ENCODE measurements at regions not wholly inside any gene's neighbourhood (a gene's known extent, or its start where the extent isn't known, plus 50 kb on each side); places are given as distances from the start of the nearest gene placed in this dataset.
A peak's percentile ranks its signal among the peaks of the same experiment; 100 is the strongest.
"Not testable (repeated sequence)": the region's sequence is repeated elsewhere in the genome, so short reads cannot be mapped to it uniquely, and the experiment has no call there.

- 88 to 96% methylated on average over 12 to 14 of the region's 14 CpGs for WGBS, 2 donors
- Histone ChIP-seq H3K4me3 (no peak overlapping the region), H3K36me3 (ENCODE audit: low read depth, missing control alignments) (no peaks in the 10 kb centered on the region), H3K27ac (no peak overlapping the region), H3K9me3 (no peaks in the 10 kb centered on the region), H3K27me3 (no peaks in the 10 kb centered on the region), H3K4me1 (peaks cover 13% of the 10 kb centered on the region)
- intact Hi-C loops (cut with DNase I; ENCODE audit: low total_unique reads), result no loop called here
- no peak for DNase-seq
- TF ChIP-seq POLR2A (IDR thresholded peaks at IDR 0.05), result no peak
- TF ChIP-seq CTCF (IDR thresholded peaks at IDR 0.05), result no peak
Measured at GRCh38 chr2:131645177-131645765, 117.6 kb downstream of the CCDC74A start.

GRCh38 chr2:131646220-131646619 lies 118.5 kb downstream of the CCDC74A start:
- 66 to 84% methylated on average over 15 of the region's 15 CpGs for WGBS, 2 donors
- H3K4me1 ChIP-seq; H3K27me3 ChIP-seq; H3K36me3 ChIP-seq (ENCODE audit: low read depth, missing control alignments); DNase-seq; H3K27ac ChIP-seq; H3K9me3 ChIP-seq; intact Hi-C loops (cut with DNase I; ENCODE audit: low total_unique reads): not testable (repeated sequence)
- H3K4me3 ChIP-seq, result peak overlapping the region; percentile 23 to 32

GRCh38 chr2:131646669-131647297 lies 119.1 kb downstream of the CCDC74A start:
- DNase-seq, result no peak
- no peak for TF ChIP-seq POLR2A (IDR thresholded peaks at IDR 0.05)
- TF ChIP-seq CTCF (IDR thresholded peaks at IDR 0.05), result no peak
- Histone ChIP-seq H3K4me1 (peaks cover 3% of the 10 kb centered on the region), H3K4me3 (peak overlapping the region; percentile 23 to 32), H3K36me3 (ENCODE audit: low read depth, missing control alignments) (no peaks in the 10 kb centered on the region), H3K27ac (no peak overlapping the region), H3K27me3 (no peaks in the 10 kb centered on the region), H3K9me3 (no peaks in the 10 kb centered on the region)
- intact Hi-C loops (cut with DNase I; ENCODE audit: low total_unique reads), result no loop called here
- whole genome bisulfite sequencing, 2 donors, result 35 to 37% methylated on average over 29 to 46 of the region's 47 CpGs

GRCh38 chr2:131648565-131648964 lies 120.9 kb downstream of the CCDC74A start:
- H3K27ac ChIP-seq; H3K9me3 ChIP-seq; H3K4me1 ChIP-seq; DNase-seq; H3K27me3 ChIP-seq; intact Hi-C loops (cut with DNase I; ENCODE audit: low total_unique reads); H3K4me3 ChIP-seq; H3K36me3 ChIP-seq (ENCODE audit: low read depth, missing control alignments): not testable (repeated sequence)
- WGBS, 2 donors, result 61 to 70% methylated on average over 3 of the region's 3 CpGs

GRCh38 chr2:131652246-131652645 lies 124.6 kb downstream of the CCDC74A start:
- H3K4me3 ChIP-seq; H3K36me3 ChIP-seq (ENCODE audit: low read depth, missing control alignments); H3K9me3 ChIP-seq; DNase-seq; H3K27ac ChIP-seq; H3K27me3 ChIP-seq; intact Hi-C loops (cut with DNase I; ENCODE audit: low total_unique reads); H3K4me1 ChIP-seq: not testable (repeated sequence)
- WGBS, 2 donors, result 54 to 69% methylated on average over 3 of the region's 3 CpGs

GRCh38 chr2:131654107-131654506 lies 126.4 kb downstream of the CCDC74A start:
- H3K4me3 ChIP-seq; H3K27ac ChIP-seq; H3K9me3 ChIP-seq; H3K4me1 ChIP-seq; H3K36me3 ChIP-seq (ENCODE audit: low read depth, missing control alignments); DNase-seq; intact Hi-C loops (cut with DNase I; ENCODE audit: low total_unique reads); H3K27me3 ChIP-seq: not testable (repeated sequence)
- WGBS, 2 donors, result 79 to 91% methylated on average over 2 of the region's 2 CpGs

Measured in testis (tissue), 2 donors.